Mesodermal cell (in vitro differentiated cells): ENCODE measurements at regions not wholly inside any gene's neighbourhood (a gene's known extent, or its start where the extent isn't known, plus 50 kb on each side); places are given as distances from the start of the nearest gene placed in this dataset.
"Not testable (repeated sequence)": the region's sequence is repeated elsewhere in the genome, so short reads cannot be mapped to it uniquely, and the experiment has no call there.

Experiments used
- H3K27ac ChIP-seq: 2 replicates; pipeline ENCODE4 v1.7.0; 2013; ENCODE audit warnings: mild to moderate bottlenecking, low read depth, low read length, moderate library complexity; ENCODE audit not compliant: severe bottlenecking
- H3K36me3 ChIP-seq: 2 replicates; pipeline ENCODE4 v1.7.1; 2013; ENCODE audit warnings: mild to moderate bottlenecking, low read length, moderate library complexity; ENCODE audit not compliant: control insufficient read depth, insufficient read depth
- H3K4me1 ChIP-seq: one replicate; pipeline ENCODE4 v1.7.1; 2013; ENCODE audit warnings: mild to moderate bottlenecking, low read length; ENCODE audit not compliant: insufficient read depth, control insufficient read depth, poor library complexity, severe bottlenecking
- H3K4me3 ChIP-seq: 2 replicates; pipeline ENCODE4 v1.7.0; 2013; ENCODE audit warnings: low read length, control low read depth, mild to moderate bottlenecking; ENCODE audit not compliant: insufficient read depth, poor library complexity, severe bottlenecking; ENCODE audit errors: extremely low read depth
- H3K9me3 ChIP-seq: 2 replicates; pipeline ENCODE4 v1.7.1; 2013; ENCODE audit warnings: mild to moderate bottlenecking, low read length, moderate library complexity; ENCODE audit not compliant: control insufficient read depth
- WGBS, 2 experiments: methylation state at CpG; one replicate each; pipeline ENCODE4 v1.1.5; 2013; ENCODE audit warnings: missing lambda C conversion rate in 2 of 2; ENCODE audit not compliant: insufficient coverage in 2 of 2; 5-methylcytosine and 5-hydroxymethylcytosine counted together

GRCh38 chr20:23299673-23300050, 50.9 kb upstream of the NXT1 start:
- no peak overlapping the region for H3K4me3 ChIP-seq
- 98% methylated on average over 7 of the region's 7 CpGs; no CpG with 5 or more reads in 1 of the 2 experiments for WGBS, 2 experiments
- no peaks in the 10 kb centered on the region for H3K9me3 ChIP-seq
- H3K27ac ChIP-seq = no peak overlapping the region
- no peaks in the 10 kb centered on the region for H3K36me3 ChIP-seq
- H3K4me1 ChIP-seq = peaks cover 16% of the 10 kb centered on the region

GRCh38 chr20:23298926-23299672, 51.5 kb upstream of the NXT1 start:
- Histone ChIP-seq H3K27ac (no peak overlapping the region), H3K36me3 (no peaks in the 10 kb centered on the region), H3K4me1 (peaks cover 16% of the 10 kb centered on the region), H3K9me3 (no peaks in the 10 kb centered on the region), H3K4me3 (no peak overlapping the region)
- 92 to 100% methylated on average over 5 to 6 of the region's 6 CpGs for WGBS, 2 experiments

GRCh38 chr20:23298155-23298554, 52.4 kb upstream of the NXT1 start:
- H3K27ac ChIP-seq = no peak overlapping the region
- peaks cover 16% of the 10 kb centered on the region for H3K4me1 ChIP-seq
- H3K36me3 ChIP-seq = no peaks in the 10 kb centered on the region
- 86 to 87% methylated on average over 6 of the region's 6 CpGs for WGBS, 2 experiments
- H3K9me3 ChIP-seq = no peaks in the 10 kb centered on the region
- H3K4me3 ChIP-seq = no peak overlapping the region

GRCh38 chr20:23296841-23297701, 53.5 kb upstream of the NXT1 start:
- Histone ChIP-seq H3K36me3 (no peaks in the 10 kb centered on the region), H3K9me3 (no peaks in the 10 kb centered on the region), H3K4me3 (no peak overlapping the region), H3K4me1 (peaks cover 16% of the 10 kb centered on the region), H3K27ac (peak overlapping the region; percentile 66)
- 88 to 89% methylated on average over 13 to 17 of the region's 17 CpGs for WGBS, 2 experiments

GRCh38 chr20:23295934-23296333, 54.7 kb upstream of the NXT1 start:
- H3K4me3 ChIP-seq = no peak overlapping the region
- 83 to 84% methylated on average over 2 to 3 of the region's 5 CpGs for WGBS, 2 experiments
- no peaks in the 10 kb centered on the region for H3K36me3 ChIP-seq

GRCh38 chr20:23294671-23295070, 55.9 kb upstream of the NXT1 start:
- no peak overlapping the region for H3K27ac ChIP-seq
- H3K4me3 ChIP-seq = no peak overlapping the region
- 96 to 99% methylated on average over 7 to 9 of the region's 10 CpGs for WGBS, 2 experiments
- peaks cover 16% of the 10 kb centered on the region for H3K4me1 ChIP-seq
- H3K36me3 ChIP-seq = no peaks in the 10 kb centered on the region
- no peaks in the 10 kb centered on the region for H3K9me3 ChIP-seq

More at GRCh38 chr20:23295934-23296333, 54.7 kb upstream of the NXT1 start:
- Histone ChIP-seq H3K9me3 (no peaks in the 10 kb centered on the region), H3K4me1 (peaks cover 16% of the 10 kb centered on the region), H3K27ac (no peak overlapping the region)

GRCh38 chr20:23294166-23294565, 56.4 kb upstream of the NXT1 start:
- 88 to 93% methylated on average over 2 to 5 of the region's 6 CpGs for WGBS, 2 experiments

GRCh38 chr20:23293689-23294088, 56.9 kb upstream of the NXT1 start:
- no peaks in the 10 kb centered on the region for H3K9me3 ChIP-seq
- no peaks in the 10 kb centered on the region for H3K36me3 ChIP-seq
- peaks cover 16% of the 10 kb centered on the region for H3K4me1 ChIP-seq
- no peak overlapping the region for H3K4me3 ChIP-seq
- 92 to 95% methylated on average over 4 to 6 of the region's 6 CpGs for WGBS, 2 experiments
- no peak overlapping the region for H3K27ac ChIP-seq

More at GRCh38 chr20:23294166-23294565, 56.4 kb upstream of the NXT1 start:
- Histone ChIP-seq H3K4me3 (no peak overlapping the region), H3K9me3 (no peaks in the 10 kb centered on the region), H3K27ac (no peak overlapping the region), H3K36me3 (no peaks in the 10 kb centered on the region), H3K4me1 (peaks cover 16% of the 10 kb centered on the region)

GRCh38 chr20:23292311-23292710, 58.3 kb upstream of the NXT1 start:
- not testable (repeated sequence) for H3K4me3 ChIP-seq, H3K36me3 ChIP-seq, H3K27ac ChIP-seq, H3K9me3 ChIP-seq, H3K4me1 ChIP-seq
- 88 to 90% methylated on average over 4 to 5 of the region's 5 CpGs for WGBS, 2 experiments

GRCh38 chr20:23291575-23292240, 58.9 kb upstream of the NXT1 start:
- Histone ChIP-seq H3K27ac (no peak overlapping the region), H3K4me3 (no peak overlapping the region), H3K36me3 (no peaks in the 10 kb centered on the region), H3K4me1 (peaks cover 4% of the 10 kb centered on the region), H3K9me3 (no peaks in the 10 kb centered on the region)
- 91 to 95% methylated on average over 7 to 8 of the region's 14 CpGs for WGBS, 2 experiments
